ENCODE measurements at regions not wholly inside any gene's neighbourhood (a gene's known extent, or its start where the extent isn't known, plus 50 kb on each side); places are given as distances from the start of the nearest gene placed in this dataset.

- TF ChIP-seq, protein P1, sequence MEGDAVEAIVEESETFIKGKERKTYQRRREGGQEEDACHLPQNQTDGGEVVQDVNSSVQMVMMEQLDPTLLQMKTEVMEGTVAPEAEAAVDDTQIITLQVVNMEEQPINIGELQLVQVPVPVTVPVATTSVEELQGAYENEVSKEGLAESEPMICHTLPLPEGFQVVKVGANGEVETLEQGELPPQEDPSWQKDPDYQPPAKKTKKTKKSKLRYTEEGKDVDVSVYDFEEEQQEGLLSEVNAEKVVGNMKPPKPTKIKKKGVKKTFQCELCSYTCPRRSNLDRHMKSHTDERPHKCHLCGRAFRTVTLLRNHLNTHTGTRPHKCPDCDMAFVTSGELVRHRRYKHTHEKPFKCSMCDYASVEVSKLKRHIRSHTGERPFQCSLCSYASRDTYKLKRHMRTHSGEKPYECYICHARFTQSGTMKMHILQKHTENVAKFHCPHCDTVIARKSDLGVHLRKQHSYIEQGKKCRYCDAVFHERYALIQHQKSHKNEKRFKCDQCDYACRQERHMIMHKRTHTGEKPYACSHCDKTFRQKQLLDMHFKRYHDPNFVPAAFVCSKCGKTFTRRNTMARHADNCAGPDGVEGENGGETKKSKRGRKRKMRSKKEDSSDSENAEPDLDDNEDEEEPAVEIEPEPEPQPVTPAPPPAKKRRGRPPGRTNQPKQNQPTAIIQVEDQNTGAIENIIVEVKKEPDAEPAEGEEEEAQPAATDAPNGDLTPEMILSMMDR (IDR thresholded peaks at IDR 0.05 in 2 of 3, conservative IDR thresholded peaks at IDR 0.05 in 1 of 3; ENCODE audit: borderline replicate concordance in 1 of 3, insufficient read depth in 1 of 3, low read depth in 2 of 3, low read length in 2 of 3): no peak
- no peak for TF ChIP-seq RAD21 (IDR thresholded peaks at IDR 0.05; ENCODE audit: low read depth)
Observed at GRCh38 chr4:170888660-170889059, 798.9 kb upstream of the AADAT start.
